Astrocyte (in vitro differentiated cells and primary cell): ENCODE measurements at regions not wholly inside any gene's neighbourhood (a gene's known extent, or its start where the extent isn't known, plus 50 kb on each side); places are given as distances from the start of the nearest gene placed in this dataset.

Experiments used
- DNase-seq: peaks from one replicate; pipeline ENCODE4 v3.0.0-alpha.2; 2010; ENCODE audit warnings: low read depth
- FAIRE-seq: peaks from 2 replicates; lab custom pipeline; 2011; peaks lifted over from hg19 to GRCh38; lab: Jason Lieb, UNC
- H2AFZ ChIP-seq: 2 replicates; pipeline ENCODE4 v1.6.0; 2012; ENCODE audit warnings: low read depth, low read length, inconsistent platforms
- H3K27ac ChIP-seq: 2 replicates; pipeline ENCODE4 v1.5.1; 2011; ENCODE audit warnings: low read depth, low read length, inconsistent platforms
- H3K27me3 ChIP-seq: 2 replicates; pipeline ENCODE4 v1.6.0; 2011; ENCODE audit warnings: low read length, inconsistent platforms; ENCODE audit not compliant: insufficient read depth
- H3K36me3 ChIP-seq: 2 replicates; pipeline ENCODE4 v1.5.1; 2011; ENCODE audit warnings: low read length, inconsistent platforms; ENCODE audit not compliant: insufficient read depth
- H3K4me1 ChIP-seq: 2 replicates; pipeline ENCODE4 v1.5.1; 2011; ENCODE audit warnings: low read length, inconsistent platforms; ENCODE audit not compliant: insufficient read depth
- H3K4me2 ChIP-seq: 2 replicates; pipeline ENCODE4 v1.6.0; 2012; ENCODE audit warnings: low read length, inconsistent platforms
- H3K4me3 ChIP-seq: 2 replicates; pipeline ENCODE4 v1.5.1; 2011; ENCODE audit warnings: low read depth, mild to moderate bottlenecking, low read length, inconsistent platforms; ENCODE audit not compliant: insufficient read depth
- H3K79me2 ChIP-seq: 2 replicates; pipeline ENCODE4 v1.6.0; 2012; ENCODE audit warnings: mild to moderate bottlenecking, low read length, inconsistent platforms; ENCODE audit not compliant: insufficient read depth
- H3K9ac ChIP-seq: 2 replicates; pipeline ENCODE4 v1.6.0; 2012; ENCODE audit warnings: mild to moderate bottlenecking, low read length, inconsistent platforms
- H3K9me3 ChIP-seq: 2 replicates; pipeline ENCODE4 v1.5.1; 2012; ENCODE audit warnings: low read depth, mild to moderate bottlenecking, low read length, inconsistent platforms; ENCODE audit not compliant: insufficient read depth
- H4K20me1 ChIP-seq: 2 replicates; pipeline ENCODE4 v1.6.0; 2012; ENCODE audit warnings: low read length, inconsistent platforms; ENCODE audit not compliant: insufficient read depth
- H3K27ac Mint-ChIP-seq: one replicate; pipeline ENCODE4 v1.8.0; 2021; ENCODE audit warnings: mild to moderate bottlenecking, mixed read lengths; ENCODE audit not compliant: unreplicated experiment
- H3K27me3 Mint-ChIP-seq: one replicate; pipeline ENCODE4 v1.8.0; 2021; ENCODE audit warnings: low read depth, mixed read lengths; ENCODE audit not compliant: unreplicated experiment
- H3K36me3 Mint-ChIP-seq: one replicate; pipeline ENCODE4 v1.8.0; 2021; ENCODE audit warnings: low read depth, mixed read lengths; ENCODE audit not compliant: unreplicated experiment
- H3K4me1 Mint-ChIP-seq: one replicate; pipeline ENCODE4 v1.8.0; 2021; ENCODE audit warnings: low read depth, mixed read lengths; ENCODE audit not compliant: unreplicated experiment
- H3K4me3 Mint-ChIP-seq: one replicate; pipeline ENCODE4 v1.8.0; 2021; ENCODE audit warnings: mild to moderate bottlenecking, moderate library complexity, mixed read lengths; ENCODE audit not compliant: unreplicated experiment
- H3K9me3 Mint-ChIP-seq: one replicate; pipeline ENCODE4 v1.8.0; 2021; ENCODE audit warnings: mild to moderate bottlenecking, mixed read lengths; ENCODE audit not compliant: unreplicated experiment
- EZH2 ChIP-seq: IDR thresholded peaks from 2 replicates; pipeline ENCODE4 v1.6.1; 2012; ENCODE audit warnings: mild to moderate bottlenecking, low read length, inconsistent platforms; ENCODE audit not compliant: insufficient read depth
- TF ChIP-seq, protein P1 (sequence below): IDR thresholded peaks from 2 replicates; pipeline ENCODE4 v1.5.1; 2011; ENCODE audit warnings: low read depth, mild to moderate bottlenecking, inconsistent platforms, low read length, moderate library complexity; ENCODE audit not compliant: insufficient read depth

GRCh38 chr3:194983121-194983520 is 287.8 kb downstream of the XXYLT1 start:
- Histone ChIP-seq H3K4me2 (no peak overlapping the region), H3K27ac (no peak overlapping the region), H3K9me3 (peaks cover 14% of the 10 kb centered on the region), H2AFZ (no peak overlapping the region), H3K36me3 (no peaks in the 10 kb centered on the region), H3K79me2 (no peaks in the 10 kb centered on the region), H4K20me1 (no peaks in the 10 kb centered on the region), H3K4me1 (peaks cover 9% of the 10 kb centered on the region), H3K4me3 (no peak overlapping the region), H3K9ac (no peak overlapping the region), H3K27me3 (no peaks in the 10 kb centered on the region)
- FAIRE-seq (no peak), DNase-seq (no peak)
- Mint-ChIP-seq H3K36me3 (no peaks in the 10 kb centered on the region), H3K27me3 (peaks cover 15% of the 10 kb centered on the region), H3K27ac (no peak overlapping the region), H3K4me1 (peaks cover 17% of the 10 kb centered on the region), H3K9me3 (peaks cover 8% of the 10 kb centered on the region), H3K4me3 (no peak overlapping the region)
- TF ChIP-seq EZH2 = no peak
- TF ChIP-seq, protein P1, sequence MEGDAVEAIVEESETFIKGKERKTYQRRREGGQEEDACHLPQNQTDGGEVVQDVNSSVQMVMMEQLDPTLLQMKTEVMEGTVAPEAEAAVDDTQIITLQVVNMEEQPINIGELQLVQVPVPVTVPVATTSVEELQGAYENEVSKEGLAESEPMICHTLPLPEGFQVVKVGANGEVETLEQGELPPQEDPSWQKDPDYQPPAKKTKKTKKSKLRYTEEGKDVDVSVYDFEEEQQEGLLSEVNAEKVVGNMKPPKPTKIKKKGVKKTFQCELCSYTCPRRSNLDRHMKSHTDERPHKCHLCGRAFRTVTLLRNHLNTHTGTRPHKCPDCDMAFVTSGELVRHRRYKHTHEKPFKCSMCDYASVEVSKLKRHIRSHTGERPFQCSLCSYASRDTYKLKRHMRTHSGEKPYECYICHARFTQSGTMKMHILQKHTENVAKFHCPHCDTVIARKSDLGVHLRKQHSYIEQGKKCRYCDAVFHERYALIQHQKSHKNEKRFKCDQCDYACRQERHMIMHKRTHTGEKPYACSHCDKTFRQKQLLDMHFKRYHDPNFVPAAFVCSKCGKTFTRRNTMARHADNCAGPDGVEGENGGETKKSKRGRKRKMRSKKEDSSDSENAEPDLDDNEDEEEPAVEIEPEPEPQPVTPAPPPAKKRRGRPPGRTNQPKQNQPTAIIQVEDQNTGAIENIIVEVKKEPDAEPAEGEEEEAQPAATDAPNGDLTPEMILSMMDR = no peak

DNA sequence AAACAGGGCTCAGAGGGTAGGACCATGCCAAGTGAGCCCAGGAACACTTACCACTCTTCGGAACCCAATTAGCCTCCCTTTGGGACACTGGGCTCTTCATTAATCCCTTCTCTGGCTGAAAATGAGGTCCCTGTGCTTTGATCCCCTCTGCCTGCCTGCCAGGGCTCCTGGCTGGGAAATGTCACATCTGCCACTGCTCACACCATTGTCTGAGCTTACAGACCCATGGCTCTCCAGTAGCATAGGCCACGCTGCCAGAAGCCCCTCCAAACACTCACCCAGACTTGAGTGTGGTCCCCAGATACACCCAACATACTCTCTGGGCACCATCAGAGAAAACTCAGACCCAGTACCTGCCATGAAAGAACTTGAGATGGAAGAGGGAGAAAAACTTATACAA is 287.3 kb downstream of the XXYLT1 start:
- peaks cover 18% of the 10 kb centered on the region for H3K4me1 Mint-ChIP-seq
- peaks cover 15% of the 10 kb centered on the region for H3K27me3 Mint-ChIP-seq
- peaks cover 8% of the 10 kb centered on the region for H3K9me3 Mint-ChIP-seq

GRCh38 chr3:194984066-194984465 is 286.9 kb downstream of the XXYLT1 start:
- peaks cover 17% of the 10 kb centered on the region for H3K27me3 Mint-ChIP-seq
- TF ChIP-seq, protein P1 = no peak
- TF ChIP-seq EZH2 = no peak
- no peaks in the 10 kb centered on the region for H4K20me1 ChIP-seq
- H3K4me1 ChIP-seq = peaks cover 16% of the 10 kb centered on the region
- H3K9ac ChIP-seq = no peak overlapping the region
- no peaks in the 10 kb centered on the region for H3K36me3 ChIP-seq
- H3K79me2 ChIP-seq = no peaks in the 10 kb centered on the region
- H3K4me3 ChIP-seq = no peak overlapping the region
- H3K36me3 Mint-ChIP-seq = no peaks in the 10 kb centered on the region
- no peak overlapping the region for H3K4me3 Mint-ChIP-seq
- FAIRE-seq = no peak
- H3K9me3 ChIP-seq = peaks cover 14% of the 10 kb centered on the region
- H3K9me3 Mint-ChIP-seq = peaks cover 8% of the 10 kb centered on the region
- no peak overlapping the region for H2AFZ ChIP-seq
- no peak overlapping the region for H3K27ac ChIP-seq
- no peak overlapping the region for H3K27ac Mint-ChIP-seq
- no peak for DNase-seq
- no peak overlapping the region for H3K4me2 ChIP-seq
- no peaks in the 10 kb centered on the region for H3K27me3 ChIP-seq
- peaks cover 18% of the 10 kb centered on the region for H3K4me1 Mint-ChIP-seq

More for the DNA sequence above, 287.3 kb downstream of the XXYLT1 start:
- Mint-ChIP-seq H3K4me3 (no peak overlapping the region), H3K36me3 (no peaks in the 10 kb centered on the region), H3K27ac (no peak overlapping the region)
- TF ChIP-seq, protein P1 = no peak
- no peak for TF ChIP-seq EZH2
- Histone ChIP-seq H3K4me2 (no peak overlapping the region), H3K36me3 (no peaks in the 10 kb centered on the region), H3K27me3 (no peaks in the 10 kb centered on the region), H3K27ac (no peak overlapping the region), H3K4me3 (no peak overlapping the region), H2AFZ (no peak overlapping the region), H4K20me1 (no peaks in the 10 kb centered on the region), H3K4me1 (peaks cover 13% of the 10 kb centered on the region), H3K9ac (no peak overlapping the region), H3K79me2 (no peaks in the 10 kb centered on the region), H3K9me3 (peaks cover 14% of the 10 kb centered on the region)
- DNase-seq (no peak), FAIRE-seq (no peak)
